ENCODE measurements at regions not wholly inside any gene's neighbourhood (a gene's known extent, or its start where the extent isn't known, plus 50 kb on each side); places are given as distances from the start of the nearest gene placed in this dataset.

- TF ChIP-seq CTCF (conservative IDR thresholded peaks at IDR 0.05; ENCODE audit: low read depth, low read length), result no peak
- Histone ChIP-seq H3K9ac (no peak overlapping the region), H3K79me2 (ENCODE audit: insufficient read depth, low read depth) (no peaks in the 10 kb centered on the region), H4K20me1 (ENCODE audit: insufficient read depth) (no peaks in the 10 kb centered on the region), H3K27me3 (ENCODE audit: insufficient read depth, low read depth) (no peaks in the 10 kb centered on the region), H3K4me2 (no peak overlapping the region), H3K36me3 (ENCODE audit: insufficient read depth) (no peaks in the 10 kb centered on the region), H2AFZ (ENCODE audit: low read depth) (no peak overlapping the region), H3K4me3 (IDR thresholded peaks at IDR 0.05; ENCODE audit: insufficient read depth, low read depth, low read length) (no peak overlapping the region), H3K4me1 (ENCODE audit: low read depth, poor library complexity, severe bottlenecking) (no peaks in the 10 kb centered on the region), H3K27ac (no peak overlapping the region)
These were observed 294.5 kb downstream of the GALC start for GRCh38 chr14:87698481-87698880.

- Histone ChIP-seq H3K4me2 (no peak overlapping the region), H4K20me1 (ENCODE audit: insufficient read depth) (no peaks in the 10 kb centered on the region), H2AFZ (ENCODE audit: low read depth) (no peak overlapping the region), H3K27ac (no peak overlapping the region), H3K79me2 (ENCODE audit: insufficient read depth, low read depth) (no peaks in the 10 kb centered on the region), H3K4me3 (IDR thresholded peaks at IDR 0.05; ENCODE audit: insufficient read depth, low read depth, low read length) (no peak overlapping the region), H3K36me3 (ENCODE audit: insufficient read depth) (no peaks in the 10 kb centered on the region), H3K4me1 (ENCODE audit: low read depth, poor library complexity, severe bottlenecking) (no peaks in the 10 kb centered on the region), H3K9ac (no peak overlapping the region), H3K27me3 (ENCODE audit: insufficient read depth, low read depth) (no peaks in the 10 kb centered on the region)
- no peak for TF ChIP-seq CTCF (conservative IDR thresholded peaks at IDR 0.05; ENCODE audit: low read depth, low read length)
These were observed 296.5 kb downstream of the GALC start for GRCh38 chr14:87696485-87696884.

GRCh38 chr14:87691042-87691881 lies 301.7 kb downstream of the GALC start:
- H3K79me2 ChIP-seq (ENCODE audit: insufficient read depth, low read depth), result no peaks in the 10 kb centered on the region
- H3K4me3 ChIP-seq (IDR thresholded peaks at IDR 0.05; ENCODE audit: insufficient read depth, low read depth, low read length), result no peak overlapping the region
- H4K20me1 ChIP-seq (ENCODE audit: insufficient read depth), result no peaks in the 10 kb centered on the region
- H3K9ac ChIP-seq, result no peak overlapping the region
- no peak overlapping the region for H3K4me2 ChIP-seq
- H3K27ac ChIP-seq, result no peak overlapping the region
- no peak overlapping the region for H2AFZ ChIP-seq (ENCODE audit: low read depth)
- no peaks in the 10 kb centered on the region for H3K36me3 ChIP-seq (ENCODE audit: insufficient read depth)
- H3K27me3 ChIP-seq (ENCODE audit: insufficient read depth, low read depth), result no peaks in the 10 kb centered on the region
- TF ChIP-seq CTCF (conservative IDR thresholded peaks at IDR 0.05; ENCODE audit: low read depth, low read length), result no peak
- no peaks in the 10 kb centered on the region for H3K4me1 ChIP-seq (ENCODE audit: low read depth, poor library complexity, severe bottlenecking)

- Histone ChIP-seq H3K4me3 (IDR thresholded peaks at IDR 0.05; ENCODE audit: insufficient read depth, low read depth, low read length) (no peak overlapping the region), H3K9ac (no peak overlapping the region), H3K4me2 (no peak overlapping the region), H4K20me1 (ENCODE audit: insufficient read depth) (no peaks in the 10 kb centered on the region), H2AFZ (ENCODE audit: low read depth) (no peak overlapping the region), H3K4me1 (ENCODE audit: low read depth, poor library complexity, severe bottlenecking) (no peaks in the 10 kb centered on the region), H3K27me3 (ENCODE audit: insufficient read depth, low read depth) (no peaks in the 10 kb centered on the region), H3K27ac (no peak overlapping the region), H3K36me3 (ENCODE audit: insufficient read depth) (no peaks in the 10 kb centered on the region), H3K79me2 (ENCODE audit: insufficient read depth, low read depth) (no peaks in the 10 kb centered on the region)
- no peak for TF ChIP-seq CTCF (conservative IDR thresholded peaks at IDR 0.05; ENCODE audit: low read depth, low read length)
These were observed 302.8 kb downstream of the GALC start for GRCh38 chr14:87690076-87690613.

Data from KMS-11 (cell line).